ENCODE measurements at regions not wholly inside any gene's neighbourhood (a gene's known extent, or its start where the extent isn't known, plus 50 kb on each side); places are given as distances from the start of the nearest gene placed in this dataset.
"Not testable (repeated sequence)": the region's sequence is repeated elsewhere in the genome, so short reads cannot be mapped to it uniquely, and the experiment has no call there.

DNA sequence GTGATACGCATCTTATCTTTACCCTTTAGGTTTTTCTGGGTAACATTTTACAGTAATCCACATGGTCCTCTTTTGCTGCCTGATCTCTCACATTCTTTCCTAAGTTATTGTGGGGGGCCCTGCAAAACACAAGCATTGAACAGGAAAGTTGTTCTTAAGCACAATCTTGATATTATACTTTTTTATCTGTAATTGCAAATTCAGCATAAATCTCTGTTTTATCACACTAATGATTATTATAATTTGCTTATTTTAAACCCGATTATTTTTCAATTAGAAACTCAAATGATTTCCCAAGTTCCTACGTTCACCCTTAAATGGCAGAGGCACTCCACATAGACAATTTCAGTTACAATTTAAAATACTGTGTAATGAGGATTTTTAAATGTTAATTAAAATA is 386.0 kb upstream of the GYPC start:
- no peak for DNase-seq

DNA sequence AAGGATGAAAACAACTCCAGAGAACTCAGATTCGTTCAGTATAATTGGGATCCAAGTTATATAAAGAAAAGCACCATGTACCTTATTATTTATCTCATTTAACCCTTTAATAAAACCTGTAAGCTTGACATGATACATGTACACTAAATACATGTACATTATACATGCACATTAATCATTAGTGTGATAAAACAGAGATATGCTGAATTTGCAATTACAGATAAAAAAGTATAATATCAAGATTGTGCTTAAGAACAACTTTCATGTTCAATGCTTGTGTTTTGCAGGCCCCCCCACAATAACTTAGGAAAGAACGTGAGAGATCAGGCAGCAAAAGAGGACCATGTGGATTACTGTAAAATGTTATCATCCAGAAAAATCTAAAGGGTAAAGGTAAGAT is 385.4 kb upstream of the GYPC start:
- DNase-seq, result no peak

DNA sequence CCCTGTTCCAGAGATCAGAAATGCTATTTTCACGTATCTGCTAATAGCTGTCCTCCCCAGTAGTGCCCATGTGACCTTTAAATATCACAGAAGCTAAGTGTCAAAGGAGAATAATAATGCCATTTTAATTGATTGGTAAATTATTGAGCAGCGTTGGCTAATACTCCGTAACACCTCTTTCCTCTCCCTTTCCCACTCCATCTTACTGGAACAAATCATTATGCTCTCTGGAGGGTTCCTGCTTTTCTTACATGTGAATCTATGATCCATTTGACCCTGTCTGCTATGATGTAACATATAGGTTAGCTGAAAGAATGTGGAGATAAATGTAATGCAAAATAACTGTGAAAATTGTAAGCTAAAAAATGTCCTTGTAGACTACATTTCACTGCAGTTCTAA is 383.6 kb upstream of the GYPC start:
- no peak for DNase-seq

DNA sequence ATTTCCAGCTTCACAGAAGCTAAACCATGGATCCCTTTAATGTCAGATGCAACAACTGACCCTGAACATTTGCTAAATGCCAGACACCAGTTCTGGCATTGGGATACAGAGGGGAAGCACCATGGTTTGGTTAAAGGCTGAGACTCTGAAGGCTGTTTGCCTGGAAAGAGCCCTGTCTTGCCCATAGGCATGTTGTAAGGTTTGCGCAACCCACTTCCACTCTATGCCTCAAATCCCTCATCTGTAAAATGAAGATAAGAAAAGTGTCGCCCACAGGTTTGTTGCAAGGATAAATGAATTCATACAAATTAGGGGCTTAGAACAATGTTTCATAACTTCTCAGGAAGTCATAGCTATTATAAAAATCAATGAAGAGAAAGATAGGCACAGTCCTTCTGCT is 380.9 kb upstream of the GYPC start:
- no peak for DNase-seq

GRCh38 chr2:126276268-126276667 is 379.7 kb upstream of the GYPC start:
- not testable (repeated sequence) for DNase-seq

DNA sequence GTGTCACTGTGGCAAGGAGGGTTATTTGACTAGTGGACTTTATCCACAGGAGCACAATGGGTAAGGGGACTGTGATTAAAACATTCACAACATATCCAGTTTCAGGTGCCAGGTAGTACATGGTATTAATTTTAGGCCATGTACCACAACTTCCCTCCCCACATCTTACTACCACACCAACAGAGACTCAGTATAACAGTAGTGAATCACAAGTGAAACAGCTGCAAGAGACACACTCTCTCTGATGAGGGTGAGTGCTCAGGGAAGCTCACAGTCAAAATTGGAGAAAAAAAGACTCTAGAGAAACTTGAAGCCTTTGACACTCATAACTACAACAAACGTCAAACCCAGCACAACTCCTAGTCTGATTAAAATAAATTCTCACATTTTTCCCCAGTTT is 367.6 kb upstream of the GYPC start:
- no peak for DNase-seq

- DNase-seq, result not testable (repeated sequence)
Observed at GRCh38 chr2:126293962-126294361, 362.0 kb upstream of the GYPC start.

DNA sequence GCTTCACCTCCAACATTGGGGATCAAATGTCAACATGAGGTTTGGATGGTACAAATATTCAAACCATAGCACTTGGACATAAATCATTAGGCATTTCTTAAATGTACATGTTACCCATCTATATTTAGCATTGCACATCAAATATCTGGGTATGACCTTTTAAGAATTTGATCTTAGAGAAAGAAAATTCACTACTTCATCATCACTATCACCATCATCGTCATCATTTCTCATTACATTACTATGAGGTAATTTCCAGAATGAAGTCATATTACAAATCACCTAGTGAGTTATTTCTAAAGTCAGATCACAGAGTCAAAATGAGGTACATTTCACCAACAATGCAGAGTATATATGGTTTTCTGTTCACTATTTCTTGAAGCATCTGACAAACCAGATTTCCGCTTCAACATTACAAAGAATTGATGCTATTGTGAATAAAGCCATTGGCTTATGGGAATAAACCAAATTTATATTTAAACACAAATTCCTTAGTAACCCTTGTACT is 356.4 kb upstream of the GYPC start:
- no peak for DNase-seq

DNA sequence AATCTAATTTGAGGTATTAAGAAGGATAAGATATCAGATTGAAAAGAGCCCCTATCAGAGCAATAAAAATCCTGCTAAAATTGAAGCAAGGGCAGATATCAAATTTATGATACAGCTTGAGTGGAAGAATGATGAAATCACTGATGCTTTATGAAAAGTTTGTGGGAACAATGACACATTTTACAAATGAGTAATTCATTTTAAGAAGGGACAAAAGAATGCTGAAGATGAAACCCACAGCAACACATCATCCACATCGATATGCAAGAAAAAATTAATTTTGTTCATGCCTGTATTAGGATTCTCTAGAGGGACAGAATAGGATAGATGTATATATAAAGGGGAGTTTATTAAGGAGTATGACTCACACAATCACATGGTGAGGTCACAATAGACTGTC is 355.6 kb upstream of the GYPC start:
- no peak for DNase-seq

DNA sequence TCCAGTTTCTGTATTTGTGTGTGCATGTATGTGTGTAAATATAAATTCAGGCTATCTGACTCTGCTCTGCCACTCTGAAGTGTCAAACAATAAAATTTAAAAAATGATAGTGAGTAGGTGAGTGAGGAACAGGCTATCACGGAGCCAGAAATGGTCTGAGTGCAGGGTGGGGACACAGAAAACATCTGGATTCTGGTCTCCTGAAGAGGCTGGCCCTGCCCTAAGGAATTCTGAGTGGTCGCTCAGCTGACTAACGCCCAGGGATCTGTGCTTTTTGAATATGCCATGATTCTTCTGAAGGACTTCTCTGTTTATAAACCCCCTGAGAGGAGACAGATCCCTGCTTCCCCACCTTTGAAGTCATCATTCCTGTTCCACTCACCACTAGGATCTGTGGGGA is 353.9 kb upstream of the GYPC start:
- no peak for DNase-seq

GRCh38 chr2:126303113-126303512 is 352.8 kb upstream of the GYPC start:
- peak in 1 of 2 experiments; percentile 11 for DNase-seq

- no peak for DNase-seq
Observed at GRCh38 chr2:126304154-126304553, 351.8 kb upstream of the GYPC start.

DNA sequence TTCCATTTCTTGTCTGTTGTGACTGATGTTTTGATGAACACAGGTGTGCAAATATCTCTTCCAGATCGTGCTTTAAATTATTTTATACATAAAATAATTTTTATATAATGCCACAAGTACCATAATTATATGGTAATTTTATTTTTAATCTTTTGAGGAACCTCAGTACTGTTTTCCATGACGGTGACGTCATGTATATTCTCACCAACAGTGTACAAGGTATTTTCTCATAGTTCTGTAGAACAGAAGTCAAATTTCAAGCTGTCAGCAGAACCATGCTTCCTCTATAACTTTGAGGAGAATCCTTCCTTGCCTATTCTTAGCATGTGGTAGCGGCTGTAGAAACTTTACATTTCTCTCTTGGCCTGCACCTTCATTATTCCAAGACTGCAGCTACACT is 349.4 kb upstream of the GYPC start:
- no peak for DNase-seq

- no peak for DNase-seq
Observed at GRCh38 chr2:126307740-126308139, 348.2 kb upstream of the GYPC start.

GRCh38 chr2:126309185-126309584 is 346.8 kb upstream of the GYPC start:
- no peak for DNase-seq

GRCh38 chr2:126312579-126312978 is 343.4 kb upstream of the GYPC start:
- DNase-seq, result no peak

DNA sequence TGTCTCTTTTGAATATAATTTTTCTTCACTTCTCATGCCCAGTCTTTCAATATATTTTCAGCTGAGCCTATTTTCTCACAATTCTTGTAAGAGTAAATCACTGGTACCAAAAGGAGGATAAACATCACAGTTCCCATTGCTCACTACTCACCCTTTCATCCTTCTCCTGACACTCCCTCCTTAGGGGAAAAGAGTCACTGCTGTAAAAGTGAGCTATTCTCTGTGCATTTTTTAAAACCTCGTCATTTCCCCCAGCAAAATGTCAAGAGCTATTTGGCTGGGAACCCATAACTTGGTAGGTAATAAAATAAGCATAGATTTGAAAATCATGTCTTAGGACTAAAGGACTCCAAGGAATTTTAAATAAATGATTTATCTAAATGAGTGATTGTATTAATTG is 340.1 kb upstream of the GYPC start:
- DNase-seq, result no peak

DNA sequence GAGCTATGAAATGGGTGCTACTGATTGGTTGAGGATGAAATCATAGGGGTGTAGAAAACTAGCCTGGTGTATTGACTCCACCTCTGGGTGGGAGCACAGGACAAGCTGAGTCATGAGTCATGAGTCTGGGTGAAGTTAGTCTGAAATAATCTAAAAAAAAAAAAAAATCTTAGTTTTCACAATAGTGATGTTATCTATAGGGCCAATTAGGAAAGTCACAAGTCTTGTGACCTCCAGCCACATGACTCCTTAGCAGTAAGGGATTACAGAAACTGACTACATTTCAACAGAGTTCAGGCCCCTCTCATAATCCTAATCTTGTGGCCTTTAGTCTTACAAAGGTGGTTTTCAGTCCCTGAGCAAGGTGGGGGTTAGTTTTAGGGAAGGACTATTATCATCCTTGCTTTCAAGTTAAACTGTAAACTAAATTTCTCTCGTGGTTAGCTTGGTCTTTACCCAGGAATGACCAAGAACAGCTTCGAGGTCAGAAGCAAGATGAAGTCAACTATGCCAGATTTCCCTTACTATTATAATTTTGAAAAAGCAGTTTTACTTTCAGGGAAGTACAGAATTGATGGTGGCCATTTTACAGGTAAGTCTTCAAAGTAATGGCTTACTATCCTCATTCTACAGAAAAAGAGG is 338.0 kb upstream of the GYPC start:
- DNase-seq, result no peak

- DNase-seq, result no peak
Observed at GRCh38 chr2:126322342-126322741, 333.6 kb upstream of the GYPC start.

DNA sequence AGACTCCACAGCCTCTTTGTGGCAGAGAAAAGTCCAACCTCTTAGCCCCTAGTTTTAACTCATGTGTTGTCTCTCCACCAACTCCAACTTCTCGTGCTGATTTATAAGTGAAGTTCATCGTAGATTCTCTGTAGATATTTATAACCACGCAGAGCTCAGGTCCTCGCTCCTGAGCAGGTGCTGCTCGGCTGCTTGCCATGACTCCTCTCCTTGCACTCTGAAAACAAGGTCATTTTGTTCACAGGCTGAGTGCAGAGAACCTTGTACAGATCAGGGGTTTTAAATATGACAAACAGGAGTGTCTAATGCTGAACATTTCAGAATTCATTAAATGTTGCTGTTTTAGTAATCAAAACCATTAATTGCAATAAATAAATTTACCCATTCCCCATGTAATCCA is 330.8 kb upstream of the GYPC start:
- DNase-seq, result no peak

DNA sequence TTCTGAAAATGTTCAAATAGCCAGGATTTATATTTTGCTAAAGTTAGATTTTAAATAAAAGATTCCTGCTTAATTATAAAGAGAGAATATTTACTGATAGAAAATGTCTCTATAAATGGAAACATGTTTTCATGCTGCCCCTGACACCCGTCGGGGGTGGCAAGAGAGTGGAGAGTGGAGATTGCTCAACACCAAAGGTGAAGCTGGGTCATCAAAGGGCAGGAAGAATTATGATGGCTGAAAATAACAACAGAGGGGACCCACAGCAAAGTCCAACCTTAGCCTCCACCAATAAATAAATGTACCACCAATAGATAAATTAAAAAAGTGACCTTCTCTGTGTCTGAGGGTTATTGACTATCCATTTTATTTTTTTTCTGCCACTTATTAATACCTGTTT is 326.8 kb upstream of the GYPC start:
- no peak for DNase-seq

DNA sequence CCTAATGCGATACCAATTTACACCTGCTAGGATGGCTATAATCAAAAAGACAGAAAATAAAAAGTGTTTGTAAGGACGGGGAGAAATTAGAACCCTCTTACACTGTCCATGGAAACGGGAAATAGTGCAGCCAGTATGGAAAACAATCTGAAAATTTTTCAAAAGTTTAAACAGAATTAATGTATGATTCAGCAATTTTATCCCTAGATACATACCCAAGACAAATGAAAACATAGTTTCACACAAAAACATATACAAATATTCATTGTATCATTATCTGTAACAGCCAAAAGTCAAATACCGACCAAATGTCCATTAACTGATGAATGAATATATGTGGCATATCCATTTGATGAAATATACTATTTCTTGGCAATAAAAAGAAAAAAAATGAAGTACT is 313.5 kb upstream of the GYPC start:
- DNase-seq, result no peak

DNA sequence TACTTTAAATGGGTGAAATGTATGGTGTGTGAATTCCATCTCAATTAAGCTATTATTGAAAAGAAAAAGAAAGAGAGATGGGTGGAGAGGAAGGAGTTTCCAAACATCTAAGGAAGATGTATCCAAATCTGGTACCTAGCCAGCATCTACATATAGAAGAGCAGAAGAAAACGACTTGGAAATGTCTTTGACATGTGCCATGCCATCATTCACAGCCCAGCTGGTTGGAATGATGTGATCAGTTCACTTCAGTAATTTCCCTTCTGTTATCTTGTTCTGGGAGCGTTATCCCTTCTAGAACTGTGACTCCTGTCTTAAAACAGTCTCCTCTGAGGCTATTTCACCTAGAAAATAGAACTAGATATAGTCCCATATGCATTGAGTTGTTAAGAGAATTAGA is 312.8 kb upstream of the GYPC start:
- DNase-seq, result no peak

GRCh38 chr2:126344493-126344892 is 311.5 kb upstream of the GYPC start:
- DNase-seq, result no peak

DNA sequence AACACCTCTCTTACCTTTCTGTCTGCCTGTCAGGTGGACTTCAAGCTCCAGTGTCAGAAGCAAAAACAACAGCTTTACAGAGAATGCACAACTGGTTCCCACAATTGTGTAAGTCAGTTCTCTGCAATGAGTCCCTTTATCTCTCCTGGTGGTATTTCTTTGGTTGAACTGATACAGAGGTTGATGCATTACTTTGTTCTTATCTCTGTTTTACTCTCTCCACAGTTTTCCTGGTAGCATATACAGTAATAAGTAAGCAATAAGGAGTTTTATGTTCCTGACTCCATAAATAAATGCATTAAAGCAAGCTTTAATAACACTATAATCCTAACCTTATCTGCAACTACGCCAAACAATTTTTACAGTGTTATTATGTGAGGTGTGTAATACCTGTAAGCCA is 310.3 kb upstream of the GYPC start:
- DNase-seq, result no peak

GRCh38 chr2:126356631-126357030 is 299.3 kb upstream of the GYPC start:
- DNase-seq, result no peak

Measured in NCI-H187 (cell line).